ENCODE measurements at regions not wholly inside any gene's neighbourhood (a gene's known extent, or its start where the extent isn't known, plus 50 kb on each side); places are given as distances from the start of the nearest gene placed in this dataset.

- TF ChIP-seq MYC (IDR thresholded peaks at IDR 0.05; ENCODE audit: insufficient read depth, insufficient read length, insufficient replicate concordance, low read length, severe bottlenecking) (no peak), ZNF622 (IDR thresholded peaks at IDR 0.05) (no peak), POLR2A (IDR thresholded peaks at IDR 0.05; ENCODE audit: low read depth, low read length) (no peak), SUPT20H (IDR thresholded peaks at IDR 0.05; ENCODE audit: borderline replicate concordance, control insufficient read depth, low read depth, low read length) (no peak), NRF1 (conservative IDR thresholded peaks at IDR 0.05; ENCODE audit: low read depth, low read length) (no peak), FOXM1 (IDR thresholded peaks at IDR 0.05; ENCODE audit: low read depth, low read length) (no peak), EP300 (IDR thresholded peaks at IDR 0.05; ENCODE audit: borderline replicate concordance in 1 of 2, control insufficient read depth in 1 of 2, low read depth in 2 of 2, low read length in 2 of 2) (no peak), CHD4 (IDR thresholded peaks at IDR 0.05) (no peak), CHD2 (IDR thresholded peaks at IDR 0.05; ENCODE audit: borderline replicate concordance, low read depth, low read length) (no peak)
- TF ChIP-seq, protein P1, sequence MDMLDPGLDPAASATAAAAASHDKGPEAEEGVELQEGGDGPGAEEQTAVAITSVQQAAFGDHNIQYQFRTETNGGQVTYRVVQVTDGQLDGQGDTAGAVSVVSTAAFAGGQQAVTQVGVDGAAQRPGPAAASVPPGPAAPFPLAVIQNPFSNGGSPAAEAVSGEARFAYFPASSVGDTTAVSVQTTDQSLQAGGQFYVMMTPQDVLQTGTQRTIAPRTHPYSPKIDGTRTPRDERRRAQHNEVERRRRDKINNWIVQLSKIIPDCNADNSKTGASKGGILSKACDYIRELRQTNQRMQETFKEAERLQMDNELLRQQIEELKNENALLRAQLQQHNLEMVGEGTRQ (IDR thresholded peaks at IDR 0.05; ENCODE audit: borderline replicate concordance, low read depth, low read length) = no peak
Measured at GRCh38 chr18:45402485-45403056, 212.7 kb upstream of the SLC14A2 start.

Data from GM12878 (cell line).